A673 (cell line): ENCODE measurements at regions not wholly inside any gene's neighbourhood (a gene's known extent, or its start where the extent isn't known, plus 50 kb on each side); places are given as distances from the start of the nearest gene placed in this dataset.

ENCODE experiments used
- BruUV-seq: library from RNA; stranded (reverse); fragments of 400-500 nt; replicated peaks from 2 replicates; lab custom pipeline; 2021; lab: Mats Ljungman, UMichigan
- CTCF ChIA-PET: fragments of 300-600 bp; sonication (Branson Sonifier 250); formaldehyde crosslinking; loops from one replicate; lab custom pipeline; 2022; ENCODE audit warnings: antibody characterized with exemption; lab: Charles Lee
- POLR2A ChIA-PET: fragments of 300-600 bp; sonication (Branson Sonifier 250); formaldehyde crosslinking; loops from one replicate; lab custom pipeline; 2022; ENCODE audit warnings: antibody characterized with exemption; ENCODE audit not compliant: low non-redundant PET; lab: Charles Lee
- DNase-seq: peaks from one replicate; pipeline ENCODE4 v3.0.0-alpha.2; 2015; ENCODE audit warnings: low spot score
- H3K27ac ChIP-seq: fragments of 200-600 bp; sonication (generic); 2 replicates; pipeline ENCODE4 v1.5.1; 2016; ENCODE audit warnings: mixed run types, low read depth, mild to moderate bottlenecking, mixed read lengths, antibody characterized with exemption, low read length; ENCODE audit not compliant: poor library complexity, severe bottlenecking
- H3K27me3 ChIP-seq: fragments of 200-600 bp; sonication (generic); replicated peaks from 2 replicates; pipeline ENCODE4 v1.6.1; 2017; ENCODE audit warnings: mixed run types, low read depth, mild to moderate bottlenecking, mixed read lengths, antibody characterized with exemption, low read length; ENCODE audit not compliant: insufficient read depth, poor library complexity
- H3K36me3 ChIP-seq: fragments of 200-600 bp; sonication (generic); 2 replicates; pipeline ENCODE4 v1.6.1; 2016; ENCODE audit warnings: mixed run types, mild to moderate bottlenecking, mixed read lengths, antibody characterized with exemption, low read length; ENCODE audit not compliant: insufficient read depth, poor library complexity, severe bottlenecking
- H3K4me1 ChIP-seq: fragments of 200-600 bp; sonication (generic); 2 replicates; pipeline ENCODE4 v1.6.1; 2017; ENCODE audit warnings: mixed run types, mild to moderate bottlenecking, mixed read lengths, antibody characterized with exemption, low read length; ENCODE audit not compliant: insufficient read depth, poor library complexity, severe bottlenecking
- H3K4me3 ChIP-seq: fragments of 200-600 bp; sonication (generic); 2 replicates; pipeline ENCODE4 v1.5.1; 2016; ENCODE audit warnings: low read depth, mixed run types, mild to moderate bottlenecking, mixed read lengths, low read length; ENCODE audit not compliant: poor library complexity, severe bottlenecking
- H3K9me3 ChIP-seq: fragments of 200-600 bp; sonication (generic); 2 replicates; pipeline ENCODE4 v1.6.1; 2016; ENCODE audit warnings: mixed run types, low read depth, mild to moderate bottlenecking, mixed read lengths, antibody characterized with exemption, low read length; ENCODE audit not compliant: poor library complexity, severe bottlenecking
- CTCF ChIP-seq: fragments of 300-800, 200-600 bp; sonication (generic); conservative IDR thresholded peaks from 2 replicates; pipeline ENCODE4 v1.5.1; 2017; ENCODE audit warnings: low read depth, mild to moderate bottlenecking, antibody characterized with exemption, low read length, moderate library complexity, mixed read lengths
- EZH2 ChIP-seq: fragments of 200-600 bp; sonication (generic); IDR thresholded peaks from 2 replicates; pipeline ENCODE4 v1.6.1; 2017; ENCODE audit warnings: borderline replicate concordance, low read depth, mild to moderate bottlenecking, mixed read lengths, antibody characterized with exemption, low read length; ENCODE audit not compliant: poor library complexity, severe bottlenecking
- intact Hi-C: fragments of 100-400 bp; cut with micrococcal nuclease; formaldehyde crosslinking; loops from one replicate; pipeline ENCODE4 v1.10.0; 2022; ENCODE audit not compliant: unreplicated experiment

GRCh38 chr13:105442949-105443699, 1092.3 kb downstream of the EFNB2 start:
- intact Hi-C loops: loop anchor here (5.0 kb wide), 1 partner anchor 81 kb away; no protein-coding TSS in a partner anchor
- CTCF ChIA-PET: no interaction called here

GRCh38 chr13:105442040-105442439, 1093.4 kb downstream of the EFNB2 start:
- TF ChIP-seq EZH2 (no peak), CTCF (no peak)
- no peak overlapping the region for H3K27ac ChIP-seq
- no peak overlapping the region for H3K4me3 ChIP-seq
- intact Hi-C loops: loop anchor here (5.0 kb wide), 1 partner anchor 80 kb away; no protein-coding TSS in a partner anchor
- no TSS peak for BruUV-seq
- ChIA-PET POLR2A (no interaction called here), CTCF (no interaction called here)
- DNase-seq: no peak
- H3K36me3 ChIP-seq: no peaks in the 10 kb centered on the region
- no peaks in the 10 kb centered on the region for H3K9me3 ChIP-seq
- no peaks in the 10 kb centered on the region for H3K27me3 ChIP-seq
- no peaks in the 10 kb centered on the region for H3K4me1 ChIP-seq

More at GRCh38 chr13:105442949-105443699, 1092.3 kb downstream of the EFNB2 start:
- Histone ChIP-seq H3K4me3 (no peak overlapping the region), H3K9me3 (no peaks in the 10 kb centered on the region), H3K4me1 (no peaks in the 10 kb centered on the region), H3K27me3 (no peaks in the 10 kb centered on the region), H3K36me3 (no peaks in the 10 kb centered on the region), H3K27ac (no peak overlapping the region)
- TF ChIP-seq CTCF (no peak), EZH2 (no peak)
- DNase-seq: peak; percentile 58
- no TSS peak for BruUV-seq
- POLR2A ChIA-PET: no interaction called here

DNA sequence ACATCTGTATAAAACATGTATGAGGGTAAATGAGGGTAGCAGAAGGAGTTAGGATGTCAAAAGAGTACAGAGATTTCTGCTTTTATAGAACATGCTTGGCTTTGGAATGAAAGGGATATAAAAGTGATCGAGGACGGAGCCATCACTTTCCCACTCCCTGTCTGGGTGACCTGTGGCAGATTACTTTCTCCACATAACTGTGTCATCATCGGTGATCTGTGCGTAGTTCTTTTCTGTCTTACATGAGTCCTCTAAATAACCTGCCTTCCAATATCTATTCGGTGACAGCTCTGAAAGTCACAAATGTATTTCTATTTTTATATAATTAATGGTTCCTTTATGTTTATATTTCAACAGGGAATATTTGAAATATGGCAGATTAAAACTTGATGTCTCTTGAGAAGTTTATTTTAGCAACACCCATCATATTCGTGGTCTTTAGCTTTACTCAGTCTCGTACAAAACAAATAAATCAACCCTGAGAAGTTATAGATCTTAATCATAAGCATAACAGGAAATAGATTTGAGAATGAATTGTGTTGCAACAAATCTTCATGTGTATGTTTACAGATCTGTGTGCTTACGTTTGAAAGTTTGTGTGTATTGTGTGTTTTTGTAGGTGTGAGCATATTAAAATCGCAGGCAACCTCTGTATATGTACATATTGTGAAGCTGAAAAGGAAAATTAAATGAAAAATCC, 1094.3 kb downstream of the EFNB2 start:
- intact Hi-C loops: loop anchor here (5.0 kb wide), 1 partner anchor 79 kb away; no protein-coding TSS in a partner anchor
- no peak for TF ChIP-seq CTCF
- no peak for TF ChIP-seq EZH2
- H3K36me3 ChIP-seq: no peaks in the 10 kb centered on the region
- H3K27ac ChIP-seq: no peak overlapping the region
- POLR2A ChIA-PET: no interaction called here
- no TSS peak for BruUV-seq
- DNase-seq: no peak
- H3K9me3 ChIP-seq: no peaks in the 10 kb centered on the region
- H3K27me3 ChIP-seq: no peaks in the 10 kb centered on the region
- peaks cover 4% of the 10 kb centered on the region for H3K4me1 ChIP-seq
- CTCF ChIA-PET: no interaction called here
- H3K4me3 ChIP-seq: no peak overlapping the region
